Right kidney (tissue), 1 donor: ENCODE measurements at regions not wholly inside any gene's neighbourhood (a gene's known extent, or its start where the extent isn't known, plus 50 kb on each side); places are given as distances from the start of the nearest gene placed in this dataset.
"Not testable (repeated sequence)": the region's sequence is repeated elsewhere in the genome, so short reads cannot be mapped to it uniquely, and the experiment has no call there.

Experiments used
- DNase-seq: peaks from one replicate; pipeline ENCODE4 v3.0.0-alpha.2; 2016

GRCh38 chr3:34013818-34014570 is 215.6 kb downstream of the PDCD6IP start:
- DNase-seq, result no peak

DNA sequence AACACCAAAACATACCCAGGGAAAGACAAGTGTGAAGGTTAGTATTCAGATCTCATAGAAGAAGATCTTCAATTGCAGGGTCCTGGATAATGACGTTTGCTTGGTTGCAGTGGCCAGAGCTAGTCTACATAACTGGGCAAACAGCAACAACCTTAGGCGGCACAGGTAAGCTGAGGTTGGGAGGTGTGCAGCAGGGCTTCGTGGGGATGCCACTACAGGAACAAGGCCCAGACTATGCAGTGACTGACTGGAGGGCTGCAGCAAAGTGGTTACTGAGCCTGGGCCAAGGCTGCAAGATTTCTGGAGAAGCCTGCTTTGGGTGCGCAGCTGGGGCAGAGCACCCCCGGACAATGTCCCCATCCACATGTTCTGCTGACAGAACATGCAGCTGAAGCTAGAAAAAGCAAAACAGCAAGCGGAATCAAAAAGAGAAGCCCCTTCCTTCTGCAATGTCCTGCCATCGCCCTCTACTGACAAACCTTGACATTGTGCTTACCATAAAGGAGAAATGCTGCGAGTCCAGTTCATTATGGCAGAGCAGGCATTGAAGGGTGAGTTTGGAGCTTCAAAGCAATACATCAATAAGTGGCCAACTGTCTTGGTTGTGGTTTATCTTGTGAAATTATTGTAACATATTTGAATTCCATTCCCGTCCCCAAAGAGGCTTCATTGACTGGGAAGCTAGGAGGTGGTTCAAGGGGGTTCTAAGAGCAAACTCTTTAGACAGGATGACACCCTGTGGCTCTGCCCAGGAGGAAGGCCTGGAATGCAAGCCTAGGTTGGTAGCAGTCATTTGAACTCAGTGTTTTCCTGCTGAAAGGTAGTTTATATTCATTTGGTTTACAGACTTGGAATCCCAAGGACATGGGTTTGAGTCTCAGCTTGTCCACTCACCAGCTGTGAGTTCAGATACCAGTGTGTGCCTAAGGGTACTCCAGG is 217.0 kb downstream of the PDCD6IP start:
- DNase-seq, result no peak

DNA sequence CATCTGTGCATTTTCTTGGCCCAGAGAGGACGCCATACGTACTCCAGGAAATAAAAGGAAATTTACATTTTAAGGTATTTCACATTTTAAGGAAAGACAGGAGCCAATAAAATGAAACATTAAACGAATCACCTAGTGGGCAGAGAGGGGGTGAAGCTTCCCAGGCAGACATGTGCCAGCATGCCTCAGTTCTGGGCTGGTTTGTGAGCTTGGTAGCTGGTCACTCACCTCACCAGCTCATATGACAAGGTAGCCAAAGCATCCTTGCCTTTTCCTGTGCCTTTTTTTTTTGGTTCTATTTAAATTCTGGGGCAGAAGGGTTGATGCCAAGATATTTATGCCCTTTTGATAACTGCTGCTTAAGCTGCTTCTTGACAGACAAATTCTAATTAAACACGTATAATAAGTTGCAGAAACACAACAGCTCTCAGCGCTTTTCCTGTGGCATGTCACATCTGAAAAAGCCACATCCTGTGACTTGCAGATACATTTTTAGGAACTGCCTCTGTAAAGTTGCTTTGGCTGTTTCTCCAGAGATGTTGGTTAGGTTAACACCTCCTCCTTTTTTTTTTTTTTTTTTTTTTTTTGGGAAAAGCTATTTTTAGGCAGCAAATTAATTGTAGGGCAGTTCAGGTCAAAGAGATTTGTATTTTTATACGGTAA is 218.6 kb downstream of the PDCD6IP start:
- no peak for DNase-seq

GRCh38 chr3:34017757-34018156 is 219.3 kb downstream of the PDCD6IP start:
- DNase-seq, result no peak

DNA sequence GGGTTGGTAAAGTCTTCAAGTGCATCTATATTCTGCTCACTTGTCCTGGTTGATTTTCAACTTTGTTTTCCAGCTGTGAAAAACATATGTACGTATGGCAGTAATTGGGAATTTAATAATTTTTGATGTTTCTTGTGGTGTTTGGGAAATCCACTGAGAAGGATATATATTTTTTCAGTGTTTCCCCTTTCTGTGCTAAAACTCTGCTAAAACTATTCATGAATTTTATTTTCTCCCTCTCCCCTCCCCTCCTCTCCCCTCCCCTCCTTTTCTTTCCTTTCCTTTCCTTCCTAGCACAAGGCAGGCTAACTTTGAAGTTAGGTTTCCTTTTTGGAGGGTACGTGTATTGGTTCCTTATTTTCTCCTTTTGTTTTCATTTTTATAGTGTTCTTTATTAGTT is 220.7 kb downstream of the PDCD6IP start:
- no peak for DNase-seq

DNA sequence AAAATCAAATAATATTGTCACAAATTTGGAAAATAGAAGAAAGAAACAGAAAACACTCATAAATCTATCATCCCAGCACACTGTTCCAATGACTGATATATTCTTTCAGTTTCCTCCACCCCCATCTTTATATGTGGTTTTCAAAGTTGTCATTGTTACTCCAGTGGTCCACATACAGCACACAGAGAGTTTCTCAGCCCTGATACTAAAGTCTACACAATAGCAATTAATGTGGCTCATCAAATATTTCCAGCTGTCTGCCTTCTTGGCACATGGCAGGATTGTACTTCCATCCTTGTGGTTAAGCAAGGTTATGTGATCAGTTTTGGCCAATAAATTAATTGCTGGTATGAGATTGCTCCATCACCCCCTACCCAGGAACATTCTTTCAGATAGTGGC is 221.7 kb downstream of the PDCD6IP start:
- DNase-seq, result no peak

GRCh38 chr3:34020726-34021680 is 222.6 kb downstream of the PDCD6IP start:
- no peak for DNase-seq

- no peak for DNase-seq
These were observed 223.7 kb downstream of the PDCD6IP start for GRCh38 chr3:34022147-34022546.

GRCh38 chr3:34024447-34025240 is 226.2 kb downstream of the PDCD6IP start:
- DNase-seq, result no peak

DNA sequence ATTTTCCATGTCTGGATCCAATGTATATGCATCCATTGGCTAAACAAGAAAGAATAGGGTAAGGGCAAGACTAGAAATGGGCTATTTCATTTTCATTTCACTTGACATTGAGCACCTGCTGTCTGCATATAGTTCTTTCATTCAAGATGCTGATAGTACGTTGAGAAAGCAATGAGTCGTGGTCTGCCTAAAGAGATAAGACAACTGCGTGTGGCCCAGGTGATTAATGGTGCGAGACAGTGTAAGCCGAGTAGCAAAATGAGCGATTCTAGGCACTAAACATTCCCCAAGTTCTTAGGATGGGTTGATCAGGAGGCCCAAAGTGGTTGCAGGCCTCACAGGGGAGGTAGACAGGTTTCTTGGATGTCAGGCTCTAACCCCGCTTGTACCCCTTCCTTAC is 235.4 kb downstream of the PDCD6IP start:
- no peak for DNase-seq

- DNase-seq, result no peak
These were observed 236.4 kb downstream of the PDCD6IP start for GRCh38 chr3:34034840-34035239.

DNA sequence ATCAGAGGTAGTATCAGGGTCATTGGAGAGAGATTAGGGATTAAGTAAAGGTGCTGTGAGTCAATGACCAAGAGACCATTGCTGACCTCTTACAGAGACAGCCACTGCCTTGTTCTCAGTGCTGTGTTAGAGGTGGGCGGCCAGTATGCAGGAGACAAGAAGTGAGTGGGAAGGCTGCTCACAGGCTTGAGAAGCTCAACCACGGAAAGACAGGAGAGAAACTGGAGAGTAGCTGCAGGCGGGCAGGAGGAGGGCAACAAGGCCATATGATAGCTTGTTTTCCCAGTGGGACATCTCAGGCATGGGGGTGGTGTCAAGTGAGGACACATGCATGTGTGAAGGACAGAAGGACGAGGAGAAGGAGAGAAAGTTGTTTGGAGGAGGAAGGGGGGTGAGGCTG is 237.3 kb downstream of the PDCD6IP start:
- DNase-seq, result no peak

GRCh38 chr3:34037260-34037659 is 238.8 kb downstream of the PDCD6IP start:
- no peak for DNase-seq

DNA sequence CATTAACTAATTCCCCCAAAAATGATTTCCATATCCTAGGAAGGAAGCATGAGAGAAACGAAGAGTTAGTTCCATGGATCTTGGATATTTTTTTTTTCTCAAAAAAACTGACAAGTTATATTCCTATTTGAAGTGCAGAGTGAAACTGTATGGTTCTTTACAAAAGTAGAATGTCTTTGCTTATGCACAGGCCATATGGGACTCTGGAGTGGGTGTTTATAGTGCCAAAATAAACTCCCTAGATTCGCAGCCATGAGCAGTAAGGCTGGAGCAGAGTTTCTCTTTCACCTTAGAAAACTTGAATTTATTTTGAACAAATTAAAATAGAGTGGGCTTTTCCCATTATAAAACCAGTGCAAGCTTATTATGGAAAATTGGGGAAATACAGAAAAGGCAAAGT is 239.7 kb downstream of the PDCD6IP start:
- DNase-seq, result no peak

- DNase-seq, result no peak
These were observed 247.7 kb downstream of the PDCD6IP start for GRCh38 chr3:34046154-34046553.

DNA sequence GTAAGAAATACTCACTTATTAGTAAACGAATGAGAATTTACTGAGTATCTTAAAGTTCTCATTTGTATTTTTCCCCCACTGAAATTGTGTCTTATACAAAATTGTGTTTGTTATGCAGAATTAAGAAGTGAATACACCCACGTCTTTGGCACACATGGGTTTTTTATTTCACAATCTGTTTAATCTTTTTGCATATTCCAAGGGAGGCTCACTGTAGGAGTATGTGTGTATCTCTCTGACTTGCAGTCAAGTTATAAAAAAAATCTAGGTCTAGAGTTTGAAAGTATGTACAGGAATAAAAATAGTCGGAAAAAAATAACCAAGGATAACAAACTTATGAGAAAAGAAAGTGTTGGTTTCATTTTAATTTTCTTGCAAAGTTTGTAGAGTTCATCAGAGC is 255.2 kb downstream of the PDCD6IP start:
- DNase-seq, result no peak

DNA sequence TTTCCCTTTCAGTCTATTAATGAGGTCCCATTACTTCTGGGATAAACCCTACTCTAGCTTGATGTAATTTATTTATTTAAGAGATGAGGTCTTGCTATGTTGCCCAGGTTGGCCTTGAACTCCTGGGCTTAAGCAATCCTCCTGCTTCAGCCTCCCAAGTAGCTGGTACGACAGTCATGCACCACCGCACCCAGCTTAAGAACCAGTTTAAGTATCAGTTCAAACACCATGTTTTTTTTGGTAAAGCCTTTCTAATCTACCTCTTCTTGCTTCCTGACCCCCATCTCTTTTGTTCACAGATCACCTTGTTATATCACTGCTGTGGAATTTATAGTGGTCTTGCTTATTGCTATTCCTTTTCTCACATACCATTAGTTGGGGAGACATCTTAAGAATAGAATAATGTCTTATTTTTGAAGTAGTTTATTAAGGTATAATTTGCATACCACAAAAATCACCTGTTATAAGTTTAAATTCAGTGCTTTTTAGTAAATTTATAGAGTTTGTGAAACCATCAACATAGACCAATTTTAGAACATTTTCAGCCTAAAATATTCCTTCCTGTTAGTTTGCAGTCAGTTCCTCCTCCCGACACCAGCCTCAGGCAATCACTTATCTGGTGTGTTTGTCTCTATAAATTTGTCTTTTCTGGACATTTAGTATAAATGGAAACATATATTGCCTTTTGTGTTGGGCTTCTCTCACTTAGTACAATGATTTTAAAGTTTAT is 257.9 kb downstream of the PDCD6IP start:
- no peak for DNase-seq

DNA sequence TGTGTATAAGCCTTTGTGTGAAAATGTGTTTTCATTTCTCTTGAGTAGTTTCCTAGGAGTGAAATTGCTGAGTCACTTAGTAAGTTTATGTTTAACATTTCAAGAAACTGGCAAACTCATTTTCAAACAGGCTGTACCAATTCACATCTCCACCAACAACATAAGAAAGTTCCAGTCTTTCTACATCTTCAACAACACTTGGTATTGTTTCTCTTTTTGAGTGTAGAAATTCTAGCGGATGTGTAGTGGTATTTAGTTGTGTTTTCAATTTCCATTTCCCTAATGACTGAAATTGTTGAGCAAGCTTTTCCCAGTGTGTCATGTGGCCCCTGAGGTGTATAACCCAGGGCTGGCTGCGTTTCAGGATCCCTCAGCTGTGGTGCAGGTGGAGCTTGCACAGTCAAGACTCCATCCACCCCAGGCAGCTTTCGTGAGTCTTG is 258.5 kb downstream of the PDCD6IP start:
- no peak for DNase-seq

DNA sequence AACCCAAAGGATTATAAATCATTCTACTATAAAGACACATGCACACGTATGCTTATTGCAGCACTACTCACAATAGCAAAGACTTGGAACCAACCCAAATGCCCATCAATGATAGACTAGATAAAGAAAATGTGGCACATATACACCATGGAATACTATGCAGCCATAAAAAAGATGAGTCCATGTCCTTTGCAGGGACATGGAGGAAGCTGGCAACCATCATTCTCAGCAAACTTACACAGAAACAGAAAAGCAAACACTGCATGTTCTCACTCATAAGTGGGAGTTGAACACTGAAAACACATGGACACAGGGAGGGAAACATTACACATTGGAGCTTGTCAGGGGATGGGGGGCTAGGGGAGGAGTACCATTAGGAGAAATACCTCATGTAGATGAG is 262.6 kb downstream of the PDCD6IP start:
- DNase-seq, result not testable (repeated sequence)

DNA sequence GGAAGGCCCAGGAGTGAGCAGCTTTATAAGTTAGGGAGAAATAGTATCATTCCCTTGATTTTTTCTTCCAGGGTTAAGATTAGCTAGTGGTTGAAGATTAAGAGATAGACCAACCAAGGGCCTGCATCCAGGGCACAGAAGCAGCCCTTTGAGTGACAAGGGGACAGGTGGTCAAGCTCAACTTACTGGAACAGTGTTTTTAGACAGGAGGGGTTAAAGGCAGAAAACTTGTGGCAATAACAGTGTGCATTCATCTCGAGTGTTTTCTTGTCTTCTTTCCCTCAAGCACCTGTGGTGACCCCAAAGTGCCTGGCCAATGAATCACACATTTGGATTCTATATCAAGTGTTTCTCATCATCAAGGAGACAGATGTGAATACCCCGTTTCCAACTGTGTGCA is 267.5 kb downstream of the PDCD6IP start:
- DNase-seq, result no peak
